ENCODE measurements at regions not wholly inside any gene's neighbourhood (a gene's known extent, or its start where the extent isn't known, plus 50 kb on each side); places are given as distances from the start of the nearest gene placed in this dataset.

GRCh38 chr4:27360131-27360530 is 499.5 kb downstream of the STIM2 start:
- no peak overlapping the region for H3K4me3 ChIP-seq (ENCODE audit: low read depth, low read length)
- no peak for TF ChIP-seq CTCF (IDR thresholded peaks at IDR 0.05; ENCODE audit: borderline replicate concordance, insufficient read depth, low read depth, low read length)

- TF ChIP-seq CTCF (IDR thresholded peaks at IDR 0.05; ENCODE audit: borderline replicate concordance, insufficient read depth, low read depth, low read length), result no peak
Observed at GRCh38 chr4:27360790-27361267, 500.2 kb downstream of the STIM2 start.

GRCh38 chr4:27364509-27364908 is 503.9 kb downstream of the STIM2 start:
- no peak overlapping the region for H3K4me3 ChIP-seq (ENCODE audit: low read depth, low read length)
- no peak for TF ChIP-seq CTCF (IDR thresholded peaks at IDR 0.05; ENCODE audit: borderline replicate concordance, insufficient read depth, low read depth, low read length)

More at GRCh38 chr4:27360790-27361267, 500.2 kb downstream of the STIM2 start:
- H3K4me3 ChIP-seq (ENCODE audit: low read depth, low read length), result no peak overlapping the region

- no peak for TF ChIP-seq CTCF (IDR thresholded peaks at IDR 0.05; ENCODE audit: borderline replicate concordance, insufficient read depth, low read depth, low read length)
Observed at GRCh38 chr4:27366104-27366823, 505.6 kb downstream of the STIM2 start.

GRCh38 chr4:27368781-27369180 is 508.1 kb downstream of the STIM2 start:
- no peak overlapping the region for H3K4me3 ChIP-seq (ENCODE audit: low read depth, low read length)
- no peak for TF ChIP-seq CTCF (IDR thresholded peaks at IDR 0.05; ENCODE audit: borderline replicate concordance, insufficient read depth, low read depth, low read length)

More at GRCh38 chr4:27366104-27366823, 505.6 kb downstream of the STIM2 start:
- H3K4me3 ChIP-seq (ENCODE audit: low read depth, low read length), result no peak overlapping the region

- no peak for TF ChIP-seq CTCF (IDR thresholded peaks at IDR 0.05; ENCODE audit: borderline replicate concordance, insufficient read depth, low read depth, low read length)
- no peak overlapping the region for H3K4me3 ChIP-seq (ENCODE audit: low read depth, low read length)
Observed at GRCh38 chr4:27381815-27382214, 521.2 kb downstream of the STIM2 start.

- no peak for TF ChIP-seq CTCF (IDR thresholded peaks at IDR 0.05; ENCODE audit: borderline replicate concordance, insufficient read depth, low read depth, low read length)
- no peak overlapping the region for H3K4me3 ChIP-seq (ENCODE audit: low read depth, low read length)
Observed at GRCh38 chr4:27387711-27388110, 527.1 kb downstream of the STIM2 start.
